ENCODE measurements at regions not wholly inside any gene's neighbourhood (a gene's known extent, or its start where the extent isn't known, plus 50 kb on each side); places are given as distances from the start of the nearest gene placed in this dataset.

DNA sequence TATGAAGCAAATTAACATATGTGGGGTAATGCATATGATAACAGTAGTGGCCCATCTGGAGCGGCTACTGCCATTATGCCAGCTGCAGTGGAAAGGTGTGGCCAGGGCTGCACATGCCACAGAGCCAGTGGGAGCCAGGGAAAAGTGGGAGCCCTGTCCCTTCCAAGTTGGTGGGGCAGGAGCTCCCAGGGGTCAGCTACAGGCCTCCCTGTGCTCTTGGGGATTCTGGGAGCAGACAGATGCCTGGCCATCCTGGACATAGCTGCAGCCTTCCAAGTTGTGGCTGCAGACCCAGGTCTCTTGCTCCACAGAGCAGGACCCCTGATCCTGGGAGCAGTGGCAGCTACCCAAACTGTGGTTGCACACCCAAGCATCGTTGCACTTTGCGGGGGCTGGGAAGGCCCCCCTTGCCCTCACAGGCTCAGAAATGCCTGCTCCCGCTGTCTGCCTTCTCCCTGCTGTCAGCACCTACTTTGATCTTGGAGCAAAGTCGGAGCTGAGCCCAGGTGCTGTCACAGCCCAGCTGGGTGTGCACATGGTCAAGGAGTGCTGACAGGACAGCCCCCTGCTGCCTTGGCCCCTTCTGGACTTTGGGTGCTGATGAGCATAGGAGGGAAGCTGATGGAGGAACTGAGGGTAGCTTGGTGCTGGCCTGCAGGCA lies 67.8 kb downstream of the NAA11 start:
- Histone ChIP-seq H2AK5ac (ENCODE audit: insufficient read length, low read length) (no peak overlapping the region), H3K9ac (ENCODE audit: extremely low read depth, insufficient read length, low read length) (no peak overlapping the region), H3K23me2 (ENCODE audit: insufficient read length, low read depth, low read length, poor library complexity, severe bottlenecking) (no peaks in the 10 kb centered on the region), H4K8ac (replicated peaks; ENCODE audit: insufficient read length, low read depth, low read length) (no peak overlapping the region), H3T11ph (ENCODE audit: low read length) (no peak overlapping the region), H2BK120ac (ENCODE audit: low read depth, low read length, poor library complexity, severe bottlenecking) (no peak overlapping the region), H3K27ac (ENCODE audit: insufficient read length, low read depth, low read length) (no peak overlapping the region), H3K79me2 (ENCODE audit: insufficient read depth, low read length) (no peaks in the 10 kb centered on the region), H4K5ac (ENCODE audit: insufficient read length, low read depth, low read length) (no peak overlapping the region), H3K9me3 (ENCODE audit: control insufficient read depth, low read depth, low read length) (no peaks in the 10 kb centered on the region), H3K79me1 (ENCODE audit: insufficient read depth, low read depth, low read length, poor library complexity, severe bottlenecking) (no peaks in the 10 kb centered on the region), H2BK5ac (ENCODE audit: insufficient read length, low read length) (no peak overlapping the region), H3K56ac (ENCODE audit: insufficient read length, low read depth, low read length) (no peak overlapping the region), H3K27me3 (ENCODE audit: insufficient read depth, low read length) (no peaks in the 10 kb centered on the region), H3K4me1 (ENCODE audit: insufficient read depth, low read length) (no peaks in the 10 kb centered on the region), H3K14ac (ENCODE audit: insufficient read depth, low read length) (no peak overlapping the region; the same call in 1 of the 2 replicates), H3K18ac (ENCODE audit: insufficient read length, low read depth, low read length) (no peak overlapping the region), H3K23ac (ENCODE audit: insufficient read length, low read depth, low read length) (no peak overlapping the region), H4K91ac (ENCODE audit: insufficient read length, low read depth, low read length) (no peak overlapping the region), H2AFZ (ENCODE audit: low read length) (no peak overlapping the region), H2BK15ac (ENCODE audit: low read depth, low read length) (no peak overlapping the region), H4K20me1 (ENCODE audit: control insufficient read depth, insufficient read depth, insufficient read length) (no peaks in the 10 kb centered on the region), H3K4ac (ENCODE audit: low read depth, low read length) (no peak overlapping the region), H3K4me2 (ENCODE audit: insufficient read depth, insufficient read length, low read length) (no peak overlapping the region), H2BK20ac (ENCODE audit: low read depth, low read length, poor library complexity, severe bottlenecking) (no peak overlapping the region), H2BK12ac (ENCODE audit: insufficient read length, low read depth, low read length) (no peak overlapping the region)
- H3K36me3 Mint-ChIP-seq (ENCODE audit: insufficient read depth in 1 of 3, low read depth in 3 of 3): peaks cover 0 to 5% (median 2%) of the 10 kb centered on the region in 3 experiments; a peak in 1 of 7 replicates
- WGBS (ENCODE audit: extremely low coverage, insufficient read length, low lambda C conversion rate): no CpG with 5 or more reads among the region's 5 CpGs
- H3K4me3 Mint-ChIP-seq: no peak overlapping the region
- DNase-seq: no peak
- TF ChIP-seq, protein P1, sequence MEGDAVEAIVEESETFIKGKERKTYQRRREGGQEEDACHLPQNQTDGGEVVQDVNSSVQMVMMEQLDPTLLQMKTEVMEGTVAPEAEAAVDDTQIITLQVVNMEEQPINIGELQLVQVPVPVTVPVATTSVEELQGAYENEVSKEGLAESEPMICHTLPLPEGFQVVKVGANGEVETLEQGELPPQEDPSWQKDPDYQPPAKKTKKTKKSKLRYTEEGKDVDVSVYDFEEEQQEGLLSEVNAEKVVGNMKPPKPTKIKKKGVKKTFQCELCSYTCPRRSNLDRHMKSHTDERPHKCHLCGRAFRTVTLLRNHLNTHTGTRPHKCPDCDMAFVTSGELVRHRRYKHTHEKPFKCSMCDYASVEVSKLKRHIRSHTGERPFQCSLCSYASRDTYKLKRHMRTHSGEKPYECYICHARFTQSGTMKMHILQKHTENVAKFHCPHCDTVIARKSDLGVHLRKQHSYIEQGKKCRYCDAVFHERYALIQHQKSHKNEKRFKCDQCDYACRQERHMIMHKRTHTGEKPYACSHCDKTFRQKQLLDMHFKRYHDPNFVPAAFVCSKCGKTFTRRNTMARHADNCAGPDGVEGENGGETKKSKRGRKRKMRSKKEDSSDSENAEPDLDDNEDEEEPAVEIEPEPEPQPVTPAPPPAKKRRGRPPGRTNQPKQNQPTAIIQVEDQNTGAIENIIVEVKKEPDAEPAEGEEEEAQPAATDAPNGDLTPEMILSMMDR (conservative IDR thresholded peaks at IDR 0.05): no peak
- H3K4me1 Mint-ChIP-seq: peaks cover 2 to 3% of the 10 kb centered on the region in 2 experiments; a peak in 3 of 4 replicates
- no peak overlapping the region for H3K27ac Mint-ChIP-seq
- H3K27me3 Mint-ChIP-seq (ENCODE audit: low read depth): no peaks in the 10 kb centered on the region; the same call in 1 of the 2 replicates
- H3K9me3 Mint-ChIP-seq: peaks cover 4 to 11% of the 10 kb centered on the region in 2 experiments; a peak in 4 of 5 replicates

Data from H9 (cell line).